Trophoblast cell (in vitro differentiated cells and primary cell): ENCODE measurements at regions not wholly inside any gene's neighbourhood (a gene's known extent, or its start where the extent isn't known, plus 50 kb on each side); places are given as distances from the start of the nearest gene placed in this dataset.
A peak's percentile ranks its signal among the peaks of the same experiment; 100 is the strongest.

Experiments
- DNase-seq, 2 donors: peaks; one replicate each; pipeline ENCODE4 v3.0.0-alpha.2; 2016
- H2AFZ ChIP-seq: 2 replicates; pipeline ENCODE4 v1.6.1; 2013; ENCODE audit warnings: low read length, moderate library complexity, mild to moderate bottlenecking; ENCODE audit not compliant: insufficient read depth, poor library complexity
- H2AK5ac ChIP-seq: 2 replicates; pipeline ENCODE4 v1.6.1; 2013; ENCODE audit warnings: mild to moderate bottlenecking, low read length
- H2BK120ac ChIP-seq: 2 replicates; pipeline ENCODE4 v1.6.1; 2013; ENCODE audit warnings: low read length, mild to moderate bottlenecking, moderate library complexity; ENCODE audit not compliant: insufficient read depth, poor library complexity
- H2BK12ac ChIP-seq: 2 replicates; pipeline ENCODE4 v1.6.1; 2013; ENCODE audit warnings: mild to moderate bottlenecking, low read length, moderate library complexity
- H2BK5ac ChIP-seq: 2 replicates; pipeline ENCODE4 v1.6.1; 2013; ENCODE audit warnings: low read length, low read depth, moderate library complexity, mild to moderate bottlenecking; ENCODE audit not compliant: poor library complexity
- H3K14ac ChIP-seq: 2 replicates; pipeline ENCODE4 v1.6.1; 2013; ENCODE audit warnings: mild to moderate bottlenecking, low read length
- H3K18ac ChIP-seq: 2 replicates; pipeline ENCODE4 v1.6.1; 2013; ENCODE audit warnings: mild to moderate bottlenecking, low read length
- H3K23ac ChIP-seq: 2 replicates; pipeline ENCODE4 v1.6.1; 2013; ENCODE audit warnings: low read length
- H3K27ac ChIP-seq: 2 replicates; pipeline ENCODE4 v1.5.1; 2013; ENCODE audit warnings: low read depth, mild to moderate bottlenecking, inconsistent platforms, low read length, moderate library complexity
- H3K27me3 ChIP-seq: 2 replicates; pipeline ENCODE4 v1.6.1; 2013; ENCODE audit warnings: inconsistent platforms, mild to moderate bottlenecking, low read length, moderate library complexity; ENCODE audit not compliant: insufficient read depth
- H3K36me3 ChIP-seq, 2 experiments: 1 replicate in 1 of 2; 2 replicates in 1 of 2; pipeline ENCODE4 v1.6.1; 2013; ENCODE audit warnings: low read length in 2 of 2, mild to moderate bottlenecking in 2 of 2, moderate library complexity in 1 of 2; ENCODE audit not compliant: insufficient read depth in 2 of 2, control insufficient read depth in 1 of 2
- H3K4ac ChIP-seq: 2 replicates; pipeline ENCODE4 v1.6.1; 2013; ENCODE audit warnings: low read depth, mild to moderate bottlenecking, low read length, moderate library complexity
- H3K4me1 ChIP-seq, 2 experiments: 1 replicate in 1 of 2; 2 replicates in 1 of 2; pipeline ENCODE4 v1.6.1; 2013; ENCODE audit warnings: low read length in 2 of 2, mild to moderate bottlenecking in 2 of 2, moderate library complexity in 1 of 2; ENCODE audit not compliant: insufficient read depth in 2 of 2, control insufficient read depth in 1 of 2
- H3K4me2 ChIP-seq: 2 replicates; pipeline ENCODE4 v1.6.1; 2013; ENCODE audit warnings: inconsistent platforms, mild to moderate bottlenecking, low read length, moderate library complexity
- H3K4me3 ChIP-seq: 2 replicates; pipeline ENCODE4 v1.5.1; 2013; ENCODE audit warnings: mild to moderate bottlenecking, low read depth, low read length, inconsistent platforms
- H3K79me1 ChIP-seq: one replicate; pipeline ENCODE4 v1.6.1; 2013; ENCODE audit warnings: low read length
- H3K79me2 ChIP-seq: 2 replicates; pipeline ENCODE4 v1.6.1; 2013; ENCODE audit warnings: low read length, mild to moderate bottlenecking; ENCODE audit not compliant: control insufficient read depth, insufficient read depth, poor library complexity
- H3K9ac ChIP-seq: 2 replicates; pipeline ENCODE4 v1.6.1; 2013; ENCODE audit warnings: mild to moderate bottlenecking, low read length
- H3K9me3 ChIP-seq: 2 replicates; pipeline ENCODE4 v1.6.1; 2013; ENCODE audit warnings: low read depth, mild to moderate bottlenecking, control low read depth, inconsistent platforms, low read length; ENCODE audit not compliant: insufficient read depth
- H4K12ac ChIP-seq: 2 replicates; pipeline ENCODE4 v1.6.1; 2013; ENCODE audit warnings: low read depth, mild to moderate bottlenecking, low read length, moderate library complexity
- H4K8ac ChIP-seq: 2 replicates; pipeline ENCODE4 v1.6.1; 2013; ENCODE audit warnings: low read depth, mild to moderate bottlenecking, low read length, moderate library complexity
- H4K91ac ChIP-seq: one replicate; pipeline ENCODE4 v1.6.1; 2013; ENCODE audit warnings: low read depth, mild to moderate bottlenecking, low read length, moderate library complexity
- WGBS: extraction: QIAGEN DNeasy Blood & Tissue Kit; methylation state at CpG from one replicate; pipeline ENCODE4 v1.1.7; 2013; ENCODE audit warnings: missing lambda C conversion rate; ENCODE audit not compliant: insufficient read length, insufficient coverage; ENCODE audit errors: extremely low coverage; 5-methylcytosine and 5-hydroxymethylcytosine counted together

DNA sequence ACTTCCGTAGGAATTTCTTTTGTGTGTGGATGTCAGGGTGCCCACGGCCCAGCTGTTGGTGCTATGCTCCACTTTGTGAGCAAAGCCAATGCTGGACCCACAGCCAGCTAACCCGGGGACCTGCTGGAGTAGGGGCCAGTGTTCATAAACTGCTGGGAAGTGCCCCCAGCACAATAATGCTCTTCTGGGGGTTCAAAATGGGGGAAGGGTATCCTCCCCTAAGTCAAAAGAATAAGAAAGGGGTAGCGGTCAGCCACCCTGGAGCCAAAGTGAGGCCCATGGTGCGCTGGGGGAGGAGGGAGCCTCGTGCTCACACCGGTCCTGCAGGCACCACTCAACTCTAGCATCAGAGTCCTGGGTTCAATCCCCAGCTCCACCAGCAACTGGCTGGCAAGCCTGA, 115.8 kb upstream of the NPAS2 start:
- Histone ChIP-seq H3K4me1 (no peaks in the 10 kb centered on the region), H2BK5ac (no peak overlapping the region), H3K4me2 (no peak overlapping the region), H3K79me1 (no peaks in the 10 kb centered on the region), H2BK12ac (no peak overlapping the region), H3K18ac (no peak overlapping the region), H3K14ac (no peak overlapping the region), H3K36me3 (no peaks in the 10 kb centered on the region), H3K79me2 (no peaks in the 10 kb centered on the region), H3K4me3 (no peak overlapping the region), H2AFZ (no peak overlapping the region), H2AK5ac (no peak overlapping the region), H2BK120ac (no peak overlapping the region), H4K91ac (no peak overlapping the region), H3K9ac (no peak overlapping the region), H3K27me3 (no peaks in the 10 kb centered on the region), H3K4ac (no peak overlapping the region), H3K27ac (no peak overlapping the region), H4K12ac (no peak overlapping the region), H3K9me3 (peaks cover 8% of the 10 kb centered on the region), H3K23ac (no peak overlapping the region), H4K8ac (no peak overlapping the region)
- DNase-seq: no peak
- no CpG with 5 or more reads among the region's 7 CpGs for WGBS

DNA sequence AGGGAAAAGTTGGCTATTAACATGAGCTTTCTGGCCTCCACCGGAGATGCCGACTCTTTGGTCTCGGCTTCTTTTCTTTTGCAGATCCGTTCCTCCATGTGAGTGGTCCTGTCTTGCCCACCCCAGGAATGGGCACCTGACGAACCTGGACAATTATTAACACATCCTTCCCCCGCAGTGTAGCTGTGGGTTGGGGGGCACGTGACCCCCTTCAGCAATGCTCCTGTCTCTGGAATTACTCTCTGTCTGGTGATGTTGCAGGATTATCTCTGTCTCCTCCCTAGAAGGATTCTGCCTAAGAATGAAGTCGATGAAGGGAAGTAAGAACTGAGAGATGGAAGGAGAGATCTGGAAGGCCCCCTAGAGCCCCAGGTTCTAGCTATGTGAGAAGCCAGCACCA, 115.2 kb upstream of the NPAS2 start:
- Histone ChIP-seq H3K79me1 (no peaks in the 10 kb centered on the region), H3K14ac (no peak overlapping the region), H3K27ac (no peak overlapping the region), H3K4me3 (no peak overlapping the region), H4K8ac (no peak overlapping the region), H2BK5ac (no peak overlapping the region), H2BK120ac (no peak overlapping the region), H3K4me1 (no peaks in the 10 kb centered on the region), H2BK12ac (no peak overlapping the region), H3K4ac (no peak overlapping the region), H3K79me2 (no peaks in the 10 kb centered on the region), H3K4me2 (no peak overlapping the region), H4K91ac (no peak overlapping the region), H2AFZ (no peak overlapping the region), H4K12ac (no peak overlapping the region), H3K27me3 (no peaks in the 10 kb centered on the region), H3K23ac (no peak overlapping the region), H3K36me3 (no peaks in the 10 kb centered on the region), H3K9ac (no peak overlapping the region), H3K18ac (no peak overlapping the region), H2AK5ac (no peak overlapping the region), H3K9me3 (peaks cover 8% of the 10 kb centered on the region)
- WGBS: no CpG with 5 or more reads among the region's 8 CpGs
- DNase-seq: no peak

DNA sequence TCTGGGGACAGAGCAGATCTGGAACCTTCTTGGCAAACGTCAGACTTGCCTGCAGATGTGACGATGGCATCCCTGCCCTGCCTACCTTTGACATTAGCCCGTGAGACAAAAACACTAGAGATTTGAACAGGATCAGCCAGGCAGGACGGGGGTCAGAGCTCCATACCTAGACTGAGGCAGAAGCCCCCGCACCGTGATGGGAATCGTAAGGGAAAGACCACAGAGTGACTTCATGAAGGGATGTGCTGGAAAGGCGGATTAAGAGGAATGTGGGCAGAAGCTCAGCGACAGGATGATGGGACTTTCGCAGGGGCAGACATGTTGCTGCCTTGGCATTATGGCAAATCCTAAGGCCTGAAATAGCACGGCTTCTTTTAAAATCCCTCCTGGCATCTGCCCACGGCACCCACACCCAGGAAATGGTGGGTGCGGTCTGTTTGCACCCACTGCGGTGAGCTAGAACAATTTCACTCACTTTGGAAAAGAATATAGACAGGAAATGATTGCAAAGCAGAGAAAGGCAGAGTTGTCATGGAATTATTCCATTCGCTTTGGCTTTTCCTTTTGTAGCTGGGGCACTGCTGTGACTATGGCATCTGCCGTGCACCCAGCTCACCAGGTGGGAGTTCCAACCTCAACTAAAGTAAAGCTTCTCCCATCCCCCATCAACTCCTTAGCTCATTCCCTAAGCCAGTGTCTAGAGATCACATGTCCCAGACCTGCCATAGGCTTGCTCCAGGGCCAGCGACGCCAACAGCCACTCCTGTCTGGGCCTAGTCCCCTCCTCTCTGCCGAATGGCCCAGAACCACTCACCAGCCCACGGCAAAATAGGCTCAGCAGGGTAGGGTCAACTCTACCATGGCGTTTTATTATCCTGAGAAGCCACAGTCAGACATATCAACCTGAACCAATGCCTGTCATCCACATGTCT, 112.7 kb upstream of the NPAS2 start:
- peaks cover 3% of the 10 kb centered on the region for H3K9me3 ChIP-seq
- no peak overlapping the region for H2BK5ac ChIP-seq
- H3K4me1 ChIP-seq: no peaks in the 10 kb centered on the region
- H3K4ac ChIP-seq: no peak overlapping the region
- H3K4me3 ChIP-seq: no peak overlapping the region
- H4K12ac ChIP-seq: no peak overlapping the region
- no peak overlapping the region for H2BK12ac ChIP-seq
- no peak overlapping the region for H3K14ac ChIP-seq
- H3K79me1 ChIP-seq: no peaks in the 10 kb centered on the region
- no peak overlapping the region for H3K9ac ChIP-seq
- WGBS: no CpG with 5 or more reads among the region's 21 CpGs
- no peak overlapping the region for H3K18ac ChIP-seq
- no peak for DNase-seq
- no peak overlapping the region for H4K8ac ChIP-seq
- H2BK120ac ChIP-seq: no peak overlapping the region
- no peak overlapping the region for H3K27ac ChIP-seq
- no peaks in the 10 kb centered on the region for H3K27me3 ChIP-seq
- H4K91ac ChIP-seq: no peak overlapping the region
- no peak overlapping the region for H3K23ac ChIP-seq
- no peaks in the 10 kb centered on the region for H3K36me3 ChIP-seq
- no peak overlapping the region for H2AFZ ChIP-seq
- H3K79me2 ChIP-seq: no peaks in the 10 kb centered on the region
- no peak overlapping the region for H3K4me2 ChIP-seq
- no peak overlapping the region for H2AK5ac ChIP-seq

DNA sequence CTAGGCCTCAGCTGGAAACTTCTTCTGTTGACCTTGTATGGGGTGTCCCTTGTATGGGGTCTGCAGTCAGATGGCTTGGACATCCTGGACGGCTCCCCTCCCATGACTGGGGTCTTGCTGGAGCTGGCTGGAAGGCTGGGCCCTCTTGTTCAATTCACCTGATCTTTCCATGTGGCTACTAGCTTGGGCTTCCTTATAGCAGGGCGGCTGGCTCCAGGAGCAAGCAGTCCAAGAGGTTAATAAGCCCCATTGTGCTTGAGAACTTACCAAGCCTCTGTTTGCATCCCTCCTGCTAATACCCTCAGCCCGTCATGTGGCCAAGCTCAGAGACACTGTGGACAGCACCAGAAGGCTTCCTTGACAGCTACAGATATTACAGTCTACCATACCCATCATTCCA, 111.6 kb upstream of the NPAS2 start:
- Histone ChIP-seq H4K8ac (no peak overlapping the region), H3K27ac (no peak overlapping the region), H3K4ac (no peak overlapping the region), H3K27me3 (no peaks in the 10 kb centered on the region), H3K14ac (no peak overlapping the region), H2AK5ac (no peak overlapping the region), H4K12ac (no peak overlapping the region), H3K79me1 (no peaks in the 10 kb centered on the region), H3K36me3 (no peaks in the 10 kb centered on the region), H2BK5ac (no peak overlapping the region), H3K9me3 (peaks cover 3% of the 10 kb centered on the region), H2BK120ac (no peak overlapping the region), H3K23ac (no peak overlapping the region), H2AFZ (no peak overlapping the region), H4K91ac (no peak overlapping the region), H2BK12ac (no peak overlapping the region), H3K79me2 (no peaks in the 10 kb centered on the region), H3K9ac (no peak overlapping the region), H3K18ac (no peak overlapping the region), H3K4me1 (no peaks in the 10 kb centered on the region), H3K4me3 (no peak overlapping the region), H3K4me2 (no peak overlapping the region)
- no CpG with 5 or more reads among the region's 3 CpGs for WGBS
- DNase-seq: peak in 1 of 2 donors; percentile 20
